ENCODE measurements at regions not wholly inside any gene's neighbourhood (a gene's known extent, or its start where the extent isn't known, plus 50 kb on each side); places are given as distances from the start of the nearest gene placed in this dataset.
A peak's percentile ranks its signal among the peaks of the same experiment; 100 is the strongest.

- Histone ChIP-seq H2AK9ac (replicated peaks; ENCODE audit: low read depth, low read length, poor library complexity) (no peak overlapping the region), H3K56ac (ENCODE audit: extremely low read depth, insufficient read depth, low read length) (no peak overlapping the region), H3K14ac (replicated peaks; ENCODE audit: low read depth, low read length) (no peak overlapping the region), H3K4me3 (ENCODE audit: insufficient read depth, low read depth, low read length) (no peak overlapping the region), H3K23ac (ENCODE audit: low read depth, low read length) (no peak overlapping the region), H3K4ac (ENCODE audit: low read depth, low read length) (no peak overlapping the region), H4K91ac (ENCODE audit: insufficient read depth, low read depth, low read length) (no peak overlapping the region), H3K18ac (ENCODE audit: low read depth, low read length) (no peak overlapping the region), H4K20me1 (ENCODE audit: insufficient read depth, low read length) (no peaks in the 10 kb centered on the region), H2AFZ (replicated peaks; ENCODE audit: low read length, poor library complexity) (no peak overlapping the region), H4K8ac (ENCODE audit: low read depth in 2 of 2, low read length in 2 of 2) (no peak overlapping the region), H3K79me1 (ENCODE audit: low read depth in 1 of 2, low read length in 2 of 2) (no peaks in the 10 kb centered on the region), H3K27ac (ENCODE audit: insufficient read depth, low read length) (no peak overlapping the region), H2BK15ac (ENCODE audit: low read depth, low read length) (no peak overlapping the region), H3K9me3 (ENCODE audit: control insufficient read depth, insufficient read depth, low read length) (peaks cover 2% of the 10 kb centered on the region; the same call in 1 of the 2 replicates), H3K27me3 (ENCODE audit: control insufficient read depth, insufficient read depth, low read length) (no peaks in the 10 kb centered on the region), H3K9me1 (ENCODE audit: insufficient read depth, low read length) (no peaks in the 10 kb centered on the region), H4K5ac (ENCODE audit: low read depth, low read length) (no peak overlapping the region), H2AK5ac (ENCODE audit: low read depth, low read length) (no peak overlapping the region), H2BK5ac (ENCODE audit: low read depth, low read length, poor library complexity, severe bottlenecking) (no peak overlapping the region), H3K4me2 (ENCODE audit: low read depth, low read length) (no peak overlapping the region), H2BK120ac (ENCODE audit: low read depth, low read length) (no peak overlapping the region), H3K36me3 (ENCODE audit: control insufficient read depth, insufficient read depth, low read length) (no peaks in the 10 kb centered on the region), H2BK20ac (ENCODE audit: low read depth, low read length) (no peak overlapping the region), H3K9ac (ENCODE audit: low read depth, low read length) (no peak overlapping the region), H3K4me1 (ENCODE audit: control insufficient read depth, insufficient read depth, low read length) (no peaks in the 10 kb centered on the region)
- ATAC-seq (ENCODE audit: low read depth): no peak
- no TSS peak for BruUV-seq (replicated peaks)
- POLR2A ChIA-PET (ENCODE audit: unreplicated experiment): no interaction called here
- no CpG with 5 or more reads among the region's 1 CpG for WGBS, 2 experiments (ENCODE audit: extremely low coverage in 2 of 2, insufficient read length in 1 of 2)
- in situ Hi-C loops (cut with MboI; ENCODE audit: low sequenced_read_pairs) (no loop called here), dilution Hi-C loops (cut with HindIII; ENCODE audit: low sequenced_read_pairs, unreplicated experiment) (no loop called here), intact Hi-C loops (cut with micrococcal nuclease) (no loop called here)
- CTCF ChIA-PET: no interaction called here
- TF ChIP-seq, protein P1, sequence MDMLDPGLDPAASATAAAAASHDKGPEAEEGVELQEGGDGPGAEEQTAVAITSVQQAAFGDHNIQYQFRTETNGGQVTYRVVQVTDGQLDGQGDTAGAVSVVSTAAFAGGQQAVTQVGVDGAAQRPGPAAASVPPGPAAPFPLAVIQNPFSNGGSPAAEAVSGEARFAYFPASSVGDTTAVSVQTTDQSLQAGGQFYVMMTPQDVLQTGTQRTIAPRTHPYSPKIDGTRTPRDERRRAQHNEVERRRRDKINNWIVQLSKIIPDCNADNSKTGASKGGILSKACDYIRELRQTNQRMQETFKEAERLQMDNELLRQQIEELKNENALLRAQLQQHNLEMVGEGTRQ (IDR thresholded peaks at IDR 0.05; ENCODE audit: low read depth, low read length): no peak
- no peak for TF ChIP-seq ELK1 (IDR thresholded peaks at IDR 0.05; ENCODE audit: borderline replicate concordance, low read depth, low read length)
- TF ChIP-seq BHLHE40 (IDR thresholded peaks at IDR 0.05; ENCODE audit: low read depth, low read length): no peak
- TF ChIP-seq FOS (IDR thresholded peaks at IDR 0.05; ENCODE audit: low read depth, low read length): no peak
- TF ChIP-seq MAFK (IDR thresholded peaks at IDR 0.05; ENCODE audit: low read depth, low read length): peak; percentile 5; the same call in 1 of the 2 replicates
- no peak for TF ChIP-seq RFX5 (IDR thresholded peaks at IDR 0.05; ENCODE audit: low read depth, low read length)
- no peak for TF ChIP-seq RCOR1 (IDR thresholded peaks at IDR 0.05; ENCODE audit: insufficient replicate concordance, low read length)
- TF ChIP-seq CHD1 (IDR thresholded peaks at IDR 0.05; ENCODE audit: low read depth, low read length): no peak
- no peak for DNase-seq
These were observed 622.2 kb downstream of the NTRK3 start for GRCh38 chr15:87634361-87634760.
